GM19099 (cell line): ENCODE measurements at regions not wholly inside any gene's neighbourhood (a gene's known extent, or its start where the extent isn't known, plus 50 kb on each side); places are given as distances from the start of the nearest gene placed in this dataset.

Experiments used
- POLR2A ChIP-seq: IDR thresholded peaks from 3 replicates; pipeline ENCODE4 v1.6.1; 2011; ENCODE audit warnings: low read depth; ENCODE audit not compliant: insufficient read length; ENCODE audit errors: extremely low read depth

DNA sequence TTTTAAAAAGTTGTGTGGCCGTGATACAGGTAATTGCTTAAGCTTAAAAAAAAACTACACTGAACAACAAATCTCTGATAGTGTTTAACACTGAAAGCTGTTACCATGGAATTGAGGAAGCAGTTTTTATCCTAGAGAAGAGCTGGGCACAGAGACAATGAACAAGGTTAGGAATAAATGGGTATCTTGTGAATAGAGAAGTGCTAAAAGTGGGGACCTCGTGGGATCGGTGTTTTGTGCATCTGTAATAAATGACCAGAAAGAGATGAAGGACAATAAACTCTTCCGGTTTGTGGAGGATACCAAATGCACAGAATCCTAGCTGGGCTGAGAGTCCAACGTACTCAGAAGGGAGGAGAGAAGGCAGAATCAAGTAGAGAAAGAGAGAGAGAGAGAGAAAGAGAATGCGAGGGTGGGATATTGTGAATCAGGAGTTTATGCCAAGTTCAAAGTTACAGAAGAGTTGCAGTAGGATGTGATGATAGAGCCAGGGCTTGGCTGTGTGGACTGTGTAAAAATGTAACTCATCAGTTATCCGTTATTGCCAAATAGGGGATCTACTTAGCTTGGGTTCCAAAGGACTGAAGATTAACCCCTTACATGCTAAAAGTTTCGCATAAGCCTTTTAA, 148.9 kb downstream of the IL20RB start:
- no peak for TF ChIP-seq POLR2A

DNA sequence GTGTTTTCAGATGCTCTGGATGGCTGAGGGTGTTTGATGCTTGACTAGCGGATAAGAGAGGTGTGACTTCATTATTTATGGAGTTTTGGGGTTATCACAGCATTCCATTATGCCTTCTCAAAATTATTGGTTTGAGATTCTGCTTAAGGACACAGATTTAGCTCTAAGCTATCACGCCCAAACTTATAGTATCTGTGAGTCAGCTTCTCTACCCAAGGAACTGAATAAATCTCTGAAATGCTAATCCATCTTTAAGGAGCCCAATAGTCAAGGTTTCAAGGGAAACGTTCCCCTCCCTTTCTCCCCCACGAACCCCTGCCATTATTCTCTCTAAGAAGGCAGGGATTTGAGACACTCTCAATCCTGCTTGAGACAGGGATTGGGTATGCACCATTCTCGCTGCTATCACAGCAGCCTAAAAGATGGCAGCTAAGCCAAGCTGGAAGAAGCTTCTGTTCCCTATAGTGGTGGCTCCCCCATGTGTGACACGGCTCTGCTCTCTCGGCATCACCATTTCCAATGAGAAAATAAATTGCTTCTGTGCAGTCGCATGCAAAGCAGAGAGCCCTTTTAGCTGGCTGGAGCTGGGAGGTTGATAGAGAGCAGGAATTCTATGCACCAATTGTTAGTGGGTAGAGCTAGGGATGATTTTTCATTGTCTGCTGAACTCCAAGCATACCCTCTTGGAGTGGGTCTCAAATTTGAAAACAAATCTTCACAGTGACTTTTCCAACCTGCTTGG, 151.1 kb downstream of the IL20RB start:
- no peak for TF ChIP-seq POLR2A

DNA sequence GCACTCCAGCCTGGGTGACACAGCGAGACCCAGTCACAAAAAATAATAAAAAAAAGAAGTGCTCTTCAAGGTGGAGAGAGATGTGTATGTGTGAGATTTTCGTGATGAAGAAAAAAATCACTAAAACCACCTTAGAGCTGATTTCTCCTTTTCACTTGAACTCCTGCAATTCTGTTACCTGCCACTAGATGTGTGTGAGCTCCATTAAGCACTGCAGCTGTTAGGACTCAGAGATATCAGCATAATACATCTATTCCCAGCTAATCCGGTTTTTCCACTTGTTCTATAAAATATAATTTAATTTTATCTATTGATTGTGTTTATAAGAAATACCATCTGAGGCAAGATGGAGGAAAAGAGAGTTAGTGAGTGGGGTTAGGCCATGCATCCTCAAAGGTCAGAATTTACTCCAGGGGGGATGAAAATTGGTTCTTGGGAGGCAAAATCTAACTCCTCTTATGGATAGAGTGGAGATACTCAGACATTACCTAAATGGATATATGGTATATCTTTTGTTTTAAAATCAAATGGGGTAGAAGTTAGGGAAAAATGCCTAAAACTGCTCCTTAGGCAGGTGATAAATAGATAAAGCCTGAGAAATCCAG, 152.7 kb downstream of the IL20RB start:
- TF ChIP-seq POLR2A, result no peak

DNA sequence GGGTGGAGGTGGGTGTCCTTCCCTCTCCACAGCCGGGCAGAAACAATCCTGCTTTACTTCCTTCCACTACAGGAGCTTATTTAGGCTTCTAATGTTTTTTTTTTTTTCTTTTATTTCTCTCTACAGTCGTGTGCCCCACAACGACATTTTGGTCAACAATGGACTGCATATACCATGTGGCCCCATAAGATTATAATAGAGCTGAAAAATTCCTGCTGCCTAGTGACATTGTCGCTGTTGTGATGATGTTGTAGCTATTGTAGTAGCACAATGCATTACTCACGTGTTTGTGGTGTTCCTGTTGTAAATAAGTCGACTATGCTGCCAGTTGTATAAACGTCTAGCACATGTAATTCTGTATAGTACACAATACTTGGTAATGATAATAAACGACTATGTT, 153.7 kb downstream of the IL20RB start:
- TF ChIP-seq POLR2A, result no peak

- TF ChIP-seq POLR2A, result no peak
Measured at GRCh38 chr3:137116619-137117018, 158.8 kb downstream of the IL20RB start.

GRCh38 chr3:137121704-137122314, 164.0 kb downstream of the IL20RB start:
- no peak for TF ChIP-seq POLR2A

GRCh38 chr3:137131081-137131480, 173.3 kb downstream of the IL20RB start:
- no peak for TF ChIP-seq POLR2A

- TF ChIP-seq POLR2A, result no peak
Measured at GRCh38 chr3:137134431-137134830, 176.6 kb downstream of the IL20RB start.

- no peak for TF ChIP-seq POLR2A
Measured at GRCh38 chr3:137148406-137148805, 190.6 kb downstream of the IL20RB start.

GRCh38 chr3:137148917-137149316, 191.1 kb downstream of the IL20RB start:
- TF ChIP-seq POLR2A, result no peak

- no peak for TF ChIP-seq POLR2A
Measured at GRCh38 chr3:137150825-137151224, 193.0 kb downstream of the IL20RB start.

DNA sequence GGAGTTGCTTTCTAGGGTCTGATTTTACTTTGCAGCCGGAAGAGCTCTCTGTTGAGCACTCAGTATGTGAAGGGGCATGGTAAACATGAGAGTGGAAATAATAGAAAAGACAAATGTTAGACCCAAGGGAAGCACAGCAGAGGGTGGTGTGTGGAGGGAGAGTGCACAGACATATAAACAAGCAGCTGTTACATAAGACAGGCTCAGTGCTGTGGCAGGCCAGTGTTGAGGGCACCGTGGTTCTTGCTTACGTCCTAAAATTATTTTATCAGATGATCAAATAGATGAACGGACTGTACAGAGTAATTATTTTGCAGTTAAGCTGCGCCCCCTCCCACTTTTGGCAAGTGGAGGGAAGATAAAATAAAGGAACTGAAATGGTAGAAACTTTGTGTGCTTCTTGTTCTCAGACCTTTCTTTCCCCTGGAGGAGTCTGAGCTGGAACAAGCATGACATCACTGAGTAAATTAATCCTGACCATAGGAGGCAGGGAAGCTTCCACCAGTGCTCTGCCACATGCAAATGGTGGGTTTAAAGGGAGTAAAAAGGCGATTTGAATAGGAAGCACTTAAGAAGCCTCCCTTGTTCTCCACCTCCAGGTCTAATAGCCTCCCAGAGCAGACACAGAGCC, 205.6 kb downstream of the IL20RB start:
- no peak for TF ChIP-seq POLR2A

DNA sequence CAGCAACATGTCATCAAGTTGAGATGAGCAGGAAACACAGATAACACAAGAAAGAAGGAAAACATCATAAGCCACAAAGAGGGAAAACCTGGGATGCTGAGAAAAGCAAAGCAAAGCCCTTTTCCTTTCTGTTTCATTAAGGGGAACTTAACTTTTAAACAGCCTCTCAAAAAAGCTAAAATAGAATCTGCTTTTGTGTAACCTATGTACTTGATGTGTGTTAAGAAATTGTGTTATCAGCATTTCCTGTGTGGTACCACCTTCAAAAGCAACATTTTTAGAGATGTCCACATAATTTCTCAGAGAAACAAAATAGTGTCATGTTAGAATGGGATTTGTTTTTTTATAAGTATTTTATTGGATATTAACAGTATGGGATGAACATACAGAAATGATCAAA, 206.2 kb downstream of the IL20RB start:
- no peak for TF ChIP-seq POLR2A

- TF ChIP-seq POLR2A, result no peak
Measured at GRCh38 chr3:137165117-137165806, 207.5 kb downstream of the IL20RB start.
